Peyer's patch (tissue), 4 donors: ENCODE measurements at regions not wholly inside any gene's neighbourhood (a gene's known extent, or its start where the extent isn't known, plus 50 kb on each side); places are given as distances from the start of the nearest gene placed in this dataset.

ENCODE experiments used
- POLR2A ChIP-seq, 2 donors: fragments of 450-650 bp; IDR thresholded peaks; one replicate each; pipeline ENCODE4 v1.5.1; 2017; ENCODE audit warnings: antibody characterized with exemption in 2 of 2, mild to moderate bottlenecking in 2 of 2, moderate library complexity in 2 of 2
- TF ChIP-seq, protein P1 (sequence below), 6 experiments: fragments of 450-650 bp in 4 of 6; fragments of 200-600 bp in 2 of 6; sonication (generic) in 1 of 6; IDR thresholded peaks; one replicate each; pipeline ENCODE4 v1.5.1; 2017 to 2019; ENCODE audit warnings: antibody characterized with exemption in 6 of 6, mild to moderate bottlenecking in 3 of 6, moderate library complexity in 1 of 6

DNA sequence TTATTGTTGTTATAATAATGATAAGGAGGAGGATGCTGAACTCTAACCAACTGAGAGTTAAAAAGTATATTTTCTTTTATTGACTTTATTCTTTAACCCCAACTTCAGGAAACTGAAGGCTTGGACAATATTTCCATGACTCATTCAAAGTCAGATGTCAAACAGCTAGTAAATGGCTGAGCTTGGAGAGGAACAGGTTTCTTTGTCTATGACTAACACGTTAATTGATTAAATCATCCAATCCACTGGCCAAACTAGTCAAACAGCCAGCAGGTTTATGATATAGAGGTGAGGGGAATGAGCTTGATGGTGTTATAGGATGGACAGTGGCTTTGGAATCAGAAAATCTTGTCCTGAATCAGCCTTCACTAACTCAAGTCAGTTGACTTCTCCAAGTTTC, 119.1 kb upstream of the WDR11 start:
- no peak for TF ChIP-seq POLR2A (IDR thresholded peaks at IDR 0.05)
- TF ChIP-seq, protein P1, sequence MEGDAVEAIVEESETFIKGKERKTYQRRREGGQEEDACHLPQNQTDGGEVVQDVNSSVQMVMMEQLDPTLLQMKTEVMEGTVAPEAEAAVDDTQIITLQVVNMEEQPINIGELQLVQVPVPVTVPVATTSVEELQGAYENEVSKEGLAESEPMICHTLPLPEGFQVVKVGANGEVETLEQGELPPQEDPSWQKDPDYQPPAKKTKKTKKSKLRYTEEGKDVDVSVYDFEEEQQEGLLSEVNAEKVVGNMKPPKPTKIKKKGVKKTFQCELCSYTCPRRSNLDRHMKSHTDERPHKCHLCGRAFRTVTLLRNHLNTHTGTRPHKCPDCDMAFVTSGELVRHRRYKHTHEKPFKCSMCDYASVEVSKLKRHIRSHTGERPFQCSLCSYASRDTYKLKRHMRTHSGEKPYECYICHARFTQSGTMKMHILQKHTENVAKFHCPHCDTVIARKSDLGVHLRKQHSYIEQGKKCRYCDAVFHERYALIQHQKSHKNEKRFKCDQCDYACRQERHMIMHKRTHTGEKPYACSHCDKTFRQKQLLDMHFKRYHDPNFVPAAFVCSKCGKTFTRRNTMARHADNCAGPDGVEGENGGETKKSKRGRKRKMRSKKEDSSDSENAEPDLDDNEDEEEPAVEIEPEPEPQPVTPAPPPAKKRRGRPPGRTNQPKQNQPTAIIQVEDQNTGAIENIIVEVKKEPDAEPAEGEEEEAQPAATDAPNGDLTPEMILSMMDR (IDR thresholded peaks at IDR 0.05): no peak
